Mesothelial cell of epicardium (in vitro differentiated cells): ENCODE measurements at regions not wholly inside any gene's neighbourhood (a gene's known extent, or its start where the extent isn't known, plus 50 kb on each side); places are given as distances from the start of the nearest gene placed in this dataset.

Source experiments
- DNase-seq, 2 experiments: peaks; one replicate each; pipeline ENCODE4 v3.0.0; 2021; ENCODE audit warnings: low spot score in 2 of 2; ENCODE audit not compliant: unreplicated experiment in 2 of 2
- H3K27ac Mint-ChIP-seq: 2 replicates; pipeline ENCODE4 v1.8.0; 2021; ENCODE audit warnings: mixed read lengths
- H3K27me3 Mint-ChIP-seq: 2 replicates; pipeline ENCODE4 v1.8.0; 2021; ENCODE audit warnings: low read depth, mixed read lengths
- H3K36me3 Mint-ChIP-seq: 2 replicates; pipeline ENCODE4 v1.8.0; 2021; ENCODE audit warnings: mixed read lengths
- H3K4me1 Mint-ChIP-seq: 2 replicates; pipeline ENCODE4 v1.8.0; 2021; ENCODE audit warnings: mixed read lengths
- H3K4me3 Mint-ChIP-seq: 2 replicates; pipeline ENCODE4 v1.8.0; 2021; ENCODE audit warnings: mild to moderate bottlenecking, moderate library complexity, mixed read lengths
- H3K9me3 Mint-ChIP-seq: 2 replicates; pipeline ENCODE4 v1.8.0; 2021; ENCODE audit warnings: mixed read lengths
- TF ChIP-seq, protein P1 (sequence below): fragments of 200-600 bp; sonication (generic); IDR thresholded peaks from one replicate; pipeline ENCODE4 v1.5.0; 2021; ENCODE audit warnings: antibody characterized with exemption; ENCODE audit not compliant: unreplicated experiment

DNA sequence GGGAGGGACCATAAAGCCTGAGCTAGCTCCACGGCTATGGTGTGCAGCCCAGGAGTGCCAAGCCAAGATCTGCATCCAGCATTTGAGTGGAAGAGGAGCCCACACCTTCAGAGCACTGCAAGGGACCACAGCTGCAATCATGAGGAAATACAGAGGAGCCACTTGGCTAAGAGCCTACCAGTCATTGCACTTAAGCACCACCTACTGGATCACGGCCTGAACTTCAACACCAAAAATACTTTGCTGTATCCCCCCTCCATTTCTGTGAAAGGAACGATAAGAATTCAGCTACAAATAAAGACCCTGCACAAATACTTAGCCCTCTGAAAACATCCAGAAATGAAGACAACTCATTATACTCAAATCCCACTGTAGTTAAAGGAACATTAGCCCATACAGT, 545.3 kb downstream of the TSN start:
- no peaks in the 10 kb centered on the region for H3K27me3 Mint-ChIP-seq
- H3K4me3 Mint-ChIP-seq = no peak overlapping the region
- H3K27ac Mint-ChIP-seq = no peak overlapping the region
- H3K9me3 Mint-ChIP-seq = peaks cover 68% of the 10 kb centered on the region
- TF ChIP-seq, protein P1, sequence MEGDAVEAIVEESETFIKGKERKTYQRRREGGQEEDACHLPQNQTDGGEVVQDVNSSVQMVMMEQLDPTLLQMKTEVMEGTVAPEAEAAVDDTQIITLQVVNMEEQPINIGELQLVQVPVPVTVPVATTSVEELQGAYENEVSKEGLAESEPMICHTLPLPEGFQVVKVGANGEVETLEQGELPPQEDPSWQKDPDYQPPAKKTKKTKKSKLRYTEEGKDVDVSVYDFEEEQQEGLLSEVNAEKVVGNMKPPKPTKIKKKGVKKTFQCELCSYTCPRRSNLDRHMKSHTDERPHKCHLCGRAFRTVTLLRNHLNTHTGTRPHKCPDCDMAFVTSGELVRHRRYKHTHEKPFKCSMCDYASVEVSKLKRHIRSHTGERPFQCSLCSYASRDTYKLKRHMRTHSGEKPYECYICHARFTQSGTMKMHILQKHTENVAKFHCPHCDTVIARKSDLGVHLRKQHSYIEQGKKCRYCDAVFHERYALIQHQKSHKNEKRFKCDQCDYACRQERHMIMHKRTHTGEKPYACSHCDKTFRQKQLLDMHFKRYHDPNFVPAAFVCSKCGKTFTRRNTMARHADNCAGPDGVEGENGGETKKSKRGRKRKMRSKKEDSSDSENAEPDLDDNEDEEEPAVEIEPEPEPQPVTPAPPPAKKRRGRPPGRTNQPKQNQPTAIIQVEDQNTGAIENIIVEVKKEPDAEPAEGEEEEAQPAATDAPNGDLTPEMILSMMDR = no peak
- no peaks in the 10 kb centered on the region for H3K4me1 Mint-ChIP-seq
- peaks cover 4% of the 10 kb centered on the region for H3K36me3 Mint-ChIP-seq
- no peak for DNase-seq

DNA sequence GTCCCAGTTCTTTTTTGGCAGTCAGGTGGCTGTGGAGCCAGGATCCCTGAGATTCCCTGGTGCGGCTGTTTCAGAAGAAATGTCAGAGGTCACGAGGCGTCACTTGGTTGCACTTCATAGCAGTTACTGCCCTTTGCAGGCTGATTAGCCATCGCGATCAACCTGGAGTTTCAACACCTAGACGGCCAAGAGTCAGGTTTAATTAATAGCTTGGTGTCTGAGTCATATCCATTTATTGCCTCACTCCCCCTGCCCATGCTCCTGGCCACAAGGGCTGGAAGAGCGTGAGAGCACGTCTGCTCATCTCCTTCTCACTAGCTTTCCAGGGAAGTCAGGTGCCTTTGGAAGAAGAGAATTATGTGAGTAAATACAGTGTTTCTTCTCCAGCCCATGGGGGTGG, 552.3 kb downstream of the TSN start:
- TF ChIP-seq, protein P1 = no peak

DNA sequence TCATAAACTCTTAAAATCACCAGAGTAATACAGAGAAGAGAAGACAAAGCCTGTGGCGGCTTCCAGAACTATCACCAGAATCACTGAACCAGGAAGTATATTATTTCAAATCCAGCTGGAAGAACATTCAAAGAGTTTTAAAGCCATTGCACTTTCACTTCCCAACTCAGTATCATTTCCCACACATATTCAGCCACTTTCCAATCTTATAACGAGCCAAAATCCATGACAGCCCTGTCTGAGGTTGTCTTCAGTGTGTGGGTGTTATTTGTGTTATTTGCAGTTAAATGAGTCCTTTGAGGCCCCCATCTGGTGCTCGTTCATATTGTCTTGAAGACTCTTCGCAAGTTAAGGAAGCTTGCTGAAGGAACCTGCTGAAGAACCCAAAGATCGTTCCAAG, 559.9 kb downstream of the TSN start:
- no peak overlapping the region for H3K27ac Mint-ChIP-seq
- H3K36me3 Mint-ChIP-seq = no peaks in the 10 kb centered on the region
- peaks cover 8% of the 10 kb centered on the region for H3K9me3 Mint-ChIP-seq
- peaks cover 15% of the 10 kb centered on the region for H3K27me3 Mint-ChIP-seq
- no peak overlapping the region for H3K4me3 Mint-ChIP-seq
- no peak for DNase-seq
- no peaks in the 10 kb centered on the region for H3K4me1 Mint-ChIP-seq
- TF ChIP-seq, protein P1 = no peak

More for the DNA sequence above, 552.3 kb downstream of the TSN start:
- no peak overlapping the region for H3K27ac Mint-ChIP-seq
- DNase-seq = no peak
- H3K9me3 Mint-ChIP-seq = peaks cover 37% of the 10 kb centered on the region
- H3K4me1 Mint-ChIP-seq = no peaks in the 10 kb centered on the region
- peaks cover 7% of the 10 kb centered on the region for H3K27me3 Mint-ChIP-seq
- H3K4me3 Mint-ChIP-seq = no peak overlapping the region
- peaks cover 2% of the 10 kb centered on the region for H3K36me3 Mint-ChIP-seq

DNA sequence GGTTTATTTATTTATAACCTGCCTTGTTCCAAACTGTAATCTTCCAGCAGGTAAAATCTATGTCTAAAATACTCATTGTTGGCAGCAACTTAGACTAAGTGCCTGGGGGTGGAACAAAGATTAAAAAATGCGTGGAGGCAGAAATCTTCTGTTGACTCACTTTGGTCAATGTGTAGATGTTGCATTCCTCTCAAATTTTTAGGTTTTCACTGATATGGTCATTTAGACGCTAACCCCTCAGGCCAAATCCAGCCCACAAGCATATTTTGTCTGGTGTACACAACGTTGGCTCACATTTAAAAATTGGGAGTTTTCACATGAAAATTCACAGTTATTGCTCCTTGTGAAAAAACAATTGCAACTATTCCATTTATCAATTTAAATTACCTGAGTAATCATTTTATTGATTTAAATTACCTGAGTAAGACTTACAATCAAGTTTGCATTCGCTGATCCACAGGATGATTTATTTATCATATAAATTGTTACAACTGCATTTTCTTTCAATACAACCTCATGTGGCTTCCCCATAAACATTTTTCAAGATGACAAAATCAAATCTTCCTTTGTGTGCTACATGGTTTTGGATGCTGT, 564.2 kb downstream of the TSN start:
- Mint-ChIP-seq H3K36me3 (no peaks in the 10 kb centered on the region), H3K27ac (no peak overlapping the region), H3K4me1 (no peaks in the 10 kb centered on the region), H3K9me3 (peaks cover 3% of the 10 kb centered on the region), H3K4me3 (no peak overlapping the region), H3K27me3 (peaks cover 42% of the 10 kb centered on the region)
- TF ChIP-seq, protein P1 = no peak
- DNase-seq = no peak

DNA sequence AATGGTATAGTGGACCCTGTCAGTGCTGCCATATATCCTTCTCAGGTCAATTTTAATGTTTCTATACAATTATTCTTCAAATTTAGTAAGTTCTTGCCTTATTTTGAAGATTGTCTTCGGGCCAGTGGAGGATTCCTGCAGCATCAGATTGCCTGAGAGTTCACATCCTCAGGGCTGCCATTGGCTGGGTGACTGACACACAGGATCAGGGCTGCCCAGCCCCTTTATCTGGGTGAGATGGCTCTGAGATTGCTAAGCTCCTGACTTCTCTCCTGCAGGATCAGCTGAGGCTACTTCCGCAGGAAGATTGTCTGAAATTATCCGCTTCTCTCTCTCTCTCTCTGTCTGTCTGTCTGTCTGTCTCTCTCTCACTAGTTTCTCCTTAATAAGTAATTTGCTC, 567.4 kb downstream of the TSN start:
- Mint-ChIP-seq H3K27me3 (peaks cover 59% of the 10 kb centered on the region), H3K4me1 (no peaks in the 10 kb centered on the region), H3K36me3 (no peaks in the 10 kb centered on the region), H3K9me3 (peaks cover 3% of the 10 kb centered on the region), H3K27ac (no peak overlapping the region), H3K4me3 (no peak overlapping the region)
- TF ChIP-seq, protein P1 = no peak
- no peak for DNase-seq

DNA sequence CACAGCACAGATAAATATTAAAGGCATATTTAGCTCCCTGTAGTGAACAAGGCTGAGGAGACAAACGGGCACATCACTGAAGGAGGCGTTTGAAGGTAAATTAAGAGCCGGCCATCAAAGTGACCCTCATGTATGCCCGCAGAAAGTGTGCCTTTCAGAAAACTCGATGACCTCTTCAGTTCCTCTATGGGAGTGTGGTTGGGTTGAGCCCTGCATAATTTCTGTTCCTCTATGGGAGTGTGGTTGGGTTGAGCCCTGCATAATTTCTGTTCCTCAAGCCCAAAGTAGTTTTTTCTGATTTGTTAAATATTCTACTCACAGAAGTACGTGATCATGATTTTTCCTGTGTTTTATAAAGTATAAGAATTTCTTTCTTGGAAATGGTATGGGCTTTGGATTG, 568.5 kb downstream of the TSN start:
- H3K4me1 Mint-ChIP-seq = no peaks in the 10 kb centered on the region
- H3K27ac Mint-ChIP-seq = no peak overlapping the region
- no peaks in the 10 kb centered on the region for H3K36me3 Mint-ChIP-seq
- H3K27me3 Mint-ChIP-seq = peaks cover 65% of the 10 kb centered on the region
- no peaks in the 10 kb centered on the region for H3K9me3 Mint-ChIP-seq
- no peak for DNase-seq
- H3K4me3 Mint-ChIP-seq = no peak overlapping the region
- TF ChIP-seq, protein P1 = no peak
